HepG2 (cell line): ENCODE measurements at regions not wholly inside any gene's neighbourhood (a gene's known extent, or its start where the extent isn't known, plus 50 kb on each side); places are given as distances from the start of the nearest gene placed in this dataset.
A peak's percentile ranks its signal among the peaks of the same experiment; 100 is the strongest.

Source experiments
- ATAC-seq: fragments of 200-7000 bp; cut with Tn5 transposase; 3 replicates; pipeline ENCODE4 v1.9.1; 2020; ENCODE audit warnings: mild to moderate bottlenecking, moderate library complexity
- BruUV-seq: library from RNA; stranded (reverse); fragments of 400-500 nt; replicated peaks from 2 replicates; lab custom pipeline; 2021; lab: Mats Ljungman, UMichigan
- CTCF ChIA-PET: fragments of 300-600 bp; formaldehyde crosslinking; extraction: SDS; loops from one replicate; lab custom pipeline; 2021; ENCODE audit warnings: low total read pairs, inconsistent platforms, low intra/inter-chr PET ratio; lab: Yijun Ruan, JAX
- POLR2A ChIA-PET: fragments of 350-600 bp; sonication (Branson Sonifier 250); formaldehyde crosslinking; loops from one replicate; lab custom pipeline; 2020; ENCODE audit warnings: antibody characterized with exemption, inconsistent platforms; lab: Yijun Ruan, JAX
- DNase-seq: peaks from one replicate; pipeline ENCODE4 v3.0.0-alpha.2; 2015; ENCODE audit warnings: low spot score
- FAIRE-seq: peaks from 3 replicates; lab custom pipeline; 2011; peaks lifted over from hg19 to GRCh38; lab: Jason Lieb, UNC
- H2AFZ ChIP-seq: one replicate; pipeline ENCODE4 v1.6.1; 2011; ENCODE audit warnings: low read length, inconsistent platforms
- H3K27ac ChIP-seq: fragments of 300-600 bp; 3 replicates; pipeline ENCODE4 v1.8.0; 2011; ENCODE audit warnings: mixed run types, mild to moderate bottlenecking, mixed read lengths, low read length, inconsistent platforms; ENCODE audit not compliant: insufficient read depth; ENCODE audit errors: extremely low read length
- H3K27me3 ChIP-seq, 2 experiments: fragments of 200-600 bp in 1 of 2; 2 replicates in 1 of 2; 3 replicates in 1 of 2; pipeline versions ENCODE4 v1.6.0 to v1.8.0; 2011; ENCODE audit warnings: low read length in 2 of 2, mild to moderate bottlenecking in 2 of 2, moderate library complexity in 2 of 2, inconsistent platforms in 1 of 2; ENCODE audit not compliant: insufficient read depth in 2 of 2, control insufficient read depth in 1 of 2
- H3K36me3 ChIP-seq, 2 experiments: fragments of 200-600 bp in 1 of 2; replicated peaks in 1 of 2; 2 replicates in 1 of 2; 3 replicates in 1 of 2; pipeline versions ENCODE4 v1.5.1 to v1.8.0; 2011; ENCODE audit warnings: low read length in 2 of 2, inconsistent platforms in 1 of 2; ENCODE audit not compliant: insufficient read depth in 2 of 2, control insufficient read depth in 1 of 2
- H3K4me1 ChIP-seq: 2 replicates; pipeline ENCODE4 v1.5.1; 2012; ENCODE audit warnings: low read length, inconsistent platforms; ENCODE audit not compliant: insufficient read depth
- H3K4me2 ChIP-seq: 2 replicates; pipeline ENCODE4 v1.6.0; 2011; ENCODE audit warnings: low read depth, low read length, inconsistent platforms
- H3K4me3 ChIP-seq, 3 experiments: fragments of 200-600 bp in 1 of 3; sonication (generic), shearing (Covaris generic) in 1 of 3; replicated peaks in 1 of 3; 2 replicates each; pipeline ENCODE4 v1.5.1; 2011 to 2016; ENCODE audit warnings: low read length in 3 of 3, inconsistent platforms in 2 of 3, low read depth in 2 of 3, mild to moderate bottlenecking in 2 of 3, control low read depth in 1 of 3, mixed read lengths in 1 of 3; ENCODE audit not compliant: insufficient read depth in 1 of 3
- H3K79me2 ChIP-seq: one replicate; pipeline ENCODE4 v1.6.1; 2011; ENCODE audit warnings: low read length, inconsistent platforms; ENCODE audit not compliant: insufficient read depth
- H3K9ac ChIP-seq: 2 replicates; pipeline ENCODE4 v1.6.0; 2011; ENCODE audit warnings: mild to moderate bottlenecking, low read depth, low read length, inconsistent platforms; ENCODE audit not compliant: insufficient read depth
- H3K9me3 ChIP-seq: 2 replicates; pipeline ENCODE4 v1.5.1; 2012; ENCODE audit warnings: mild to moderate bottlenecking, low read length
- H4K20me1 ChIP-seq: 2 replicates; pipeline ENCODE4 v1.6.0; 2011; ENCODE audit warnings: inconsistent platforms, mild to moderate bottlenecking, low read length, moderate library complexity; ENCODE audit not compliant: insufficient read depth
- ADNP ChIP-seq: sonication (generic); formaldehyde crosslinking; IDR thresholded peaks from 2 replicates; pipeline ENCODE4 v1.4.0; 2020; ENCODE audit warnings: missing genetic modification reagents
- MIER3 ChIP-seq: IDR thresholded peaks from 2 replicates; pipeline ENCODE4 v1.6.1; 2016; ENCODE audit warnings: missing compliant biosample characterization, borderline replicate concordance
- NONO ChIP-seq, 2 experiments: fragments of 450-650 bp in 1 of 2; sonication (generic) in 1 of 2; formaldehyde crosslinking in 1 of 2; IDR thresholded peaks in 1 of 2; conservative IDR thresholded peaks in 1 of 2; 2 replicates each; pipeline versions ENCODE4 v1.6.1 to v1.8.0; 2017 to 2022; ENCODE audit warnings: mild to moderate bottlenecking in 1 of 2, missing genetic modification reagents in 1 of 2, moderate library complexity in 1 of 2
- ONECUT2 ChIP-seq: sonication (generic); formaldehyde crosslinking; IDR thresholded peaks from 2 replicates; pipeline ENCODE4 v1.4.0; 2020; ENCODE audit warnings: missing genetic modification reagents
- SOX13 ChIP-seq, 3 experiments: fragments of 450-650 bp in 1 of 3; sonication (generic) in 1 of 3; formaldehyde crosslinking in 1 of 3; IDR thresholded peaks in 2 of 3; conservative IDR thresholded peaks in 1 of 3; 2 replicates each; pipeline versions ENCODE4 v1.5.0 to v1.6.1; 2016 to 2020; ENCODE audit warnings: antibody characterized with exemption in 1 of 3, mild to moderate bottlenecking in 1 of 3, missing compliant biosample characterization in 1 of 3, missing genetic modification reagents in 1 of 3, moderate library complexity in 1 of 3
- SOX5 ChIP-seq: IDR thresholded peaks from 2 replicates; pipeline ENCODE4 v1.6.1; 2016; ENCODE audit warnings: borderline replicate concordance
- ZFAT ChIP-seq: sonication (generic); formaldehyde crosslinking; conservative IDR thresholded peaks from 2 replicates; pipeline ENCODE4 v1.8.1; 2023; ENCODE audit warnings: missing genetic modification reagents, inconsistent platforms
- ZNF142 ChIP-seq: sonication (generic); formaldehyde crosslinking; IDR thresholded peaks from 2 replicates; pipeline ENCODE4 v1.4.0; 2020; ENCODE audit warnings: missing genetic modification reagents
- ZNF430 ChIP-seq: sonication (generic); formaldehyde crosslinking; IDR thresholded peaks from 2 replicates; pipeline ENCODE4 v1.9.0; 2021; ENCODE audit warnings: mild to moderate bottlenecking, missing genetic modification reagents
- in situ Hi-C: cut with HindIII; loops from 2 replicates; pipeline ENCODE4 v1.10.0; 2017; ENCODE audit warnings: low pct_unique_long_range_greater_than_20kb; ENCODE audit not compliant: extremely low pct_ligation_motif_present
- intact Hi-C: fragments of 100-400 bp; cut with micrococcal nuclease; formaldehyde crosslinking; loops from one replicate; pipeline ENCODE4 v1.10.0; 2022; ENCODE audit not compliant: unreplicated experiment

GRCh38 chr5:96065685-96066385, 104.2 kb upstream of the ELL2 start:
- no peak overlapping the region for H3K9ac ChIP-seq
- ChIA-PET CTCF (no interaction called here), POLR2A (no interaction called here)
- peaks cover 26% of the 10 kb centered on the region for H3K4me1 ChIP-seq
- FAIRE-seq (no peak), ATAC-seq (peak; percentile 31; the same call in 1 of the 3 replicates), DNase-seq (peak; percentile 21)
- H3K4me3 ChIP-seq, result no peak overlapping the region
- intact Hi-C loops, result no loop called here
- no TSS peak for BruUV-seq
- H3K9me3 ChIP-seq, result no peaks in the 10 kb centered on the region
- TF ChIP-seq ONECUT2 (CRISPR knock-in tag) (no peak), SOX5 (peak; percentile 40; the same call in 1 of the 2 replicates), ZNF430 (CRISPR knock-in tag) (no peak), NONO (IDR thresholded peaks at IDR 0.05) (no peak), NONO (CRISPR knock-in tag; conservative IDR thresholded peaks at IDR 0.05) (no peak), MIER3 (CRISPR knock-in tag) (no peak), ADNP (CRISPR knock-in tag) (no peak), SOX13 (IDR thresholded peaks at IDR 0.05) (no peak), SOX13 (CRISPR knock-in tag; conservative IDR thresholded peaks at IDR 0.05 in 1 of 2, IDR thresholded peaks at IDR 0.05 in 1 of 2) (peak in 1 of 2 experiments; percentile 71; a peak in 2 of 4 replicates), ZNF142 (no peak), ZFAT (CRISPR knock-in tag) (no peak)
- H2AFZ ChIP-seq, result no peak overlapping the region
- no peak overlapping the region for H3K4me2 ChIP-seq
- no peaks in the 10 kb centered on the region for H3K79me2 ChIP-seq
- no peaks in the 10 kb centered on the region for H4K20me1 ChIP-seq
- H3K27ac ChIP-seq, result no peak overlapping the region
- in situ Hi-C loops, result no loop called here
- no peaks in the 10 kb centered on the region for H3K36me3 ChIP-seq
- H3K27me3 ChIP-seq, result no peaks in the 10 kb centered on the region
